ENCODE measurements at regions not wholly inside any gene's neighbourhood (a gene's known extent, or its start where the extent isn't known, plus 50 kb on each side); places are given as distances from the start of the nearest gene placed in this dataset.

- Histone ChIP-seq H3K27ac (ENCODE audit: low read depth, low read length) (no peak overlapping the region), H3K9me3 (ENCODE audit: control insufficient read depth, insufficient read depth, low read length) (no peaks in the 10 kb centered on the region), H3K27me3 (ENCODE audit: control insufficient read depth, insufficient read depth, low read length) (no peaks in the 10 kb centered on the region), H3K4me3 (ENCODE audit: low read depth, low read length) (no peak overlapping the region)
- ChIA-PET POLR2A (no interaction called here), CTCF (no interaction called here)
- no peak for TF ChIP-seq CTCF (IDR thresholded peaks at IDR 0.05; ENCODE audit: low read depth, low read length)
- no peak for DNase-seq (ENCODE audit: low read depth, low spot score)
Measured at GRCh38 chr14:38329246-38329645, 73.4 kb upstream of the CLEC14A start.

GRCh38 chr14:38316922-38317321 lies 61.0 kb upstream of the CLEC14A start:
- CTCF ChIA-PET = no interaction called here
- no peak overlapping the region for H3K27ac ChIP-seq (ENCODE audit: low read depth, low read length)

GRCh38 chr14:38311655-38312054 lies 55.8 kb upstream of the CLEC14A start:
- Histone ChIP-seq H3K27me3 (ENCODE audit: control insufficient read depth, insufficient read depth, low read length) (no peaks in the 10 kb centered on the region), H3K4me3 (ENCODE audit: low read depth, low read length) (no peak overlapping the region), H3K9me3 (ENCODE audit: control insufficient read depth, insufficient read depth, low read length) (no peaks in the 10 kb centered on the region), H3K27ac (ENCODE audit: low read depth, low read length) (no peak overlapping the region)
- ChIA-PET POLR2A (no interaction called here), CTCF (no interaction called here)
- DNase-seq (ENCODE audit: low read depth, low spot score) = no peak
- TF ChIP-seq CTCF (IDR thresholded peaks at IDR 0.05; ENCODE audit: low read depth, low read length) = no peak

More at GRCh38 chr14:38316922-38317321, 61.0 kb upstream of the CLEC14A start:
- POLR2A ChIA-PET = no interaction called here
- no peaks in the 10 kb centered on the region for H3K27me3 ChIP-seq (ENCODE audit: control insufficient read depth, insufficient read depth, low read length)
- DNase-seq (ENCODE audit: low read depth, low spot score) = no peak
- H3K9me3 ChIP-seq (ENCODE audit: control insufficient read depth, insufficient read depth, low read length) = no peaks in the 10 kb centered on the region; the same call in 1 of the 2 replicates
- no peak overlapping the region for H3K4me3 ChIP-seq (ENCODE audit: low read depth, low read length)
- no peak for TF ChIP-seq CTCF (IDR thresholded peaks at IDR 0.05; ENCODE audit: low read depth, low read length)

GRCh38 chr14:38310420-38310995 lies 54.6 kb upstream of the CLEC14A start:
- no peak overlapping the region for H3K27ac ChIP-seq (ENCODE audit: low read depth, low read length)
- H3K4me3 ChIP-seq (ENCODE audit: low read depth, low read length) = no peak overlapping the region
- H3K9me3 ChIP-seq (ENCODE audit: control insufficient read depth, insufficient read depth, low read length) = no peaks in the 10 kb centered on the region
- no peaks in the 10 kb centered on the region for H3K27me3 ChIP-seq (ENCODE audit: control insufficient read depth, insufficient read depth, low read length)
- POLR2A ChIA-PET = no interaction called here
- DNase-seq (ENCODE audit: low read depth, low spot score) = no peak
- TF ChIP-seq CTCF (IDR thresholded peaks at IDR 0.05; ENCODE audit: low read depth, low read length) = no peak
- CTCF ChIA-PET = no interaction called here

GRCh38 chr14:38309522-38310277 lies 53.8 kb upstream of the CLEC14A start:
- H3K27me3 ChIP-seq (ENCODE audit: control insufficient read depth, insufficient read depth, low read length) = no peaks in the 10 kb centered on the region
- ChIA-PET POLR2A (no interaction called here), CTCF (interaction anchor here (1.4 kb wide), 1 partner anchor 291 kb away, joined by 3 read pairs; no protein-coding TSS in a partner anchor)
- no peak overlapping the region for H3K4me3 ChIP-seq (ENCODE audit: low read depth, low read length)
- H3K27ac ChIP-seq (ENCODE audit: low read depth, low read length) = no peak overlapping the region
- TF ChIP-seq CTCF (IDR thresholded peaks at IDR 0.05; ENCODE audit: low read depth, low read length) = no peak
- H3K9me3 ChIP-seq (ENCODE audit: control insufficient read depth, insufficient read depth, low read length) = no peaks in the 10 kb centered on the region
- DNase-seq (ENCODE audit: low read depth, low spot score) = no peak
